ENCODE measurements at regions not wholly inside any gene's neighbourhood (a gene's known extent, or its start where the extent isn't known, plus 50 kb on each side); places are given as distances from the start of the nearest gene placed in this dataset.

GRCh38 chr4:181193131-181193930 lies 1049.9 kb upstream of the TENM3 start:
- TF ChIP-seq, protein P1, sequence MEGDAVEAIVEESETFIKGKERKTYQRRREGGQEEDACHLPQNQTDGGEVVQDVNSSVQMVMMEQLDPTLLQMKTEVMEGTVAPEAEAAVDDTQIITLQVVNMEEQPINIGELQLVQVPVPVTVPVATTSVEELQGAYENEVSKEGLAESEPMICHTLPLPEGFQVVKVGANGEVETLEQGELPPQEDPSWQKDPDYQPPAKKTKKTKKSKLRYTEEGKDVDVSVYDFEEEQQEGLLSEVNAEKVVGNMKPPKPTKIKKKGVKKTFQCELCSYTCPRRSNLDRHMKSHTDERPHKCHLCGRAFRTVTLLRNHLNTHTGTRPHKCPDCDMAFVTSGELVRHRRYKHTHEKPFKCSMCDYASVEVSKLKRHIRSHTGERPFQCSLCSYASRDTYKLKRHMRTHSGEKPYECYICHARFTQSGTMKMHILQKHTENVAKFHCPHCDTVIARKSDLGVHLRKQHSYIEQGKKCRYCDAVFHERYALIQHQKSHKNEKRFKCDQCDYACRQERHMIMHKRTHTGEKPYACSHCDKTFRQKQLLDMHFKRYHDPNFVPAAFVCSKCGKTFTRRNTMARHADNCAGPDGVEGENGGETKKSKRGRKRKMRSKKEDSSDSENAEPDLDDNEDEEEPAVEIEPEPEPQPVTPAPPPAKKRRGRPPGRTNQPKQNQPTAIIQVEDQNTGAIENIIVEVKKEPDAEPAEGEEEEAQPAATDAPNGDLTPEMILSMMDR (IDR thresholded peaks at IDR 0.05; ENCODE audit: insufficient read depth, low read depth, low read length) = no peak
- no peak for TF ChIP-seq EZH2 (IDR thresholded peaks at IDR 0.05; ENCODE audit: insufficient read depth, low read length)
